Endothelial cell of umbilical vein (primary cell): ENCODE measurements at regions not wholly inside any gene's neighbourhood (a gene's known extent, or its start where the extent isn't known, plus 50 kb on each side); places are given as distances from the start of the nearest gene placed in this dataset.

ENCODE experiments used
- EZH2 ChIP-seq: IDR thresholded peaks from 2 replicates; pipeline ENCODE4 v1.6.1; 2012; ENCODE audit warnings: borderline replicate concordance, low read depth, mild to moderate bottlenecking, moderate library complexity, low read length, inconsistent platforms; ENCODE audit not compliant: severe bottlenecking
- FOS ChIP-seq: IDR thresholded peaks from 2 replicates; pipeline ENCODE4 v1.6.1; 2011; ENCODE audit warnings: mild to moderate bottlenecking, low read length, moderate library complexity, borderline replicate concordance; ENCODE audit not compliant: insufficient read depth
- GATA2 ChIP-seq: IDR thresholded peaks from 2 replicates; pipeline ENCODE4 v1.7.0; 2011; ENCODE audit warnings: low read depth, mild to moderate bottlenecking, moderate library complexity, mixed read lengths, low read length; ENCODE audit not compliant: insufficient read length, insufficient read depth
- JUN ChIP-seq: IDR thresholded peaks from 2 replicates; pipeline ENCODE4 v1.6.1; 2011; ENCODE audit warnings: borderline replicate concordance, low read depth; ENCODE audit not compliant: insufficient read length, insufficient read depth
- MAX ChIP-seq: IDR thresholded peaks from 2 replicates; pipeline ENCODE4 v1.6.1; 2011; ENCODE audit not compliant: insufficient read depth, insufficient read length
- POLR2A ChIP-seq: IDR thresholded peaks from 2 replicates; pipeline ENCODE4 v1.6.1; 2012; ENCODE audit warnings: low read depth, mild to moderate bottlenecking, control low read depth, low read length
- POLR2AphosphoS5 ChIP-seq: IDR thresholded peaks from 2 replicates; pipeline ENCODE4 v1.6.1; 2012; ENCODE audit warnings: low read depth, mild to moderate bottlenecking, control low read depth, low read length, moderate library complexity; ENCODE audit not compliant: insufficient read depth
- TF ChIP-seq, protein P1 (sequence below), 2 donors: IDR thresholded peaks; 1 replicate in 1 of 2; 2 replicates in 1 of 2; pipeline ENCODE4 v1.5.1; 2011; ENCODE audit warnings: low read length in 2 of 2, mild to moderate bottlenecking in 2 of 2, moderate library complexity in 2 of 2, control low read depth in 1 of 2, inconsistent platforms in 1 of 2, low read depth in 1 of 2; ENCODE audit not compliant: insufficient read depth in 1 of 2; ENCODE audit errors: extremely low read depth in 1 of 2

GRCh38 chr5:98709681-98710080 lies 63.8 kb upstream of the RGMB start:
- TF ChIP-seq, protein P1, sequence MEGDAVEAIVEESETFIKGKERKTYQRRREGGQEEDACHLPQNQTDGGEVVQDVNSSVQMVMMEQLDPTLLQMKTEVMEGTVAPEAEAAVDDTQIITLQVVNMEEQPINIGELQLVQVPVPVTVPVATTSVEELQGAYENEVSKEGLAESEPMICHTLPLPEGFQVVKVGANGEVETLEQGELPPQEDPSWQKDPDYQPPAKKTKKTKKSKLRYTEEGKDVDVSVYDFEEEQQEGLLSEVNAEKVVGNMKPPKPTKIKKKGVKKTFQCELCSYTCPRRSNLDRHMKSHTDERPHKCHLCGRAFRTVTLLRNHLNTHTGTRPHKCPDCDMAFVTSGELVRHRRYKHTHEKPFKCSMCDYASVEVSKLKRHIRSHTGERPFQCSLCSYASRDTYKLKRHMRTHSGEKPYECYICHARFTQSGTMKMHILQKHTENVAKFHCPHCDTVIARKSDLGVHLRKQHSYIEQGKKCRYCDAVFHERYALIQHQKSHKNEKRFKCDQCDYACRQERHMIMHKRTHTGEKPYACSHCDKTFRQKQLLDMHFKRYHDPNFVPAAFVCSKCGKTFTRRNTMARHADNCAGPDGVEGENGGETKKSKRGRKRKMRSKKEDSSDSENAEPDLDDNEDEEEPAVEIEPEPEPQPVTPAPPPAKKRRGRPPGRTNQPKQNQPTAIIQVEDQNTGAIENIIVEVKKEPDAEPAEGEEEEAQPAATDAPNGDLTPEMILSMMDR (IDR thresholded peaks at IDR 0.05; ENCODE audit: extremely low read depth in 1 of 2, insufficient read depth in 1 of 2, low read depth in 1 of 2, low read length in 2 of 2) = no peak
- TF ChIP-seq GATA2 (no peak), POLR2AphosphoS5 (no peak), POLR2A (no peak), MAX (no peak), EZH2 (no peak), JUN (no peak), FOS (no peak)
